NCI-H2107 treated with DMSO at 0.1 percent for 48 hours (cell line): ENCODE measurements at regions not wholly inside any gene's neighbourhood (a gene's known extent, or its start where the extent isn't known, plus 50 kb on each side); places are given as distances from the start of the nearest gene placed in this dataset.

Experiments
- DNase-seq: peaks from one replicate; lab custom pipeline; 2025; ENCODE audit not compliant: unreplicated experiment; lab: John Stamatoyannopoulos, UW

DNA sequence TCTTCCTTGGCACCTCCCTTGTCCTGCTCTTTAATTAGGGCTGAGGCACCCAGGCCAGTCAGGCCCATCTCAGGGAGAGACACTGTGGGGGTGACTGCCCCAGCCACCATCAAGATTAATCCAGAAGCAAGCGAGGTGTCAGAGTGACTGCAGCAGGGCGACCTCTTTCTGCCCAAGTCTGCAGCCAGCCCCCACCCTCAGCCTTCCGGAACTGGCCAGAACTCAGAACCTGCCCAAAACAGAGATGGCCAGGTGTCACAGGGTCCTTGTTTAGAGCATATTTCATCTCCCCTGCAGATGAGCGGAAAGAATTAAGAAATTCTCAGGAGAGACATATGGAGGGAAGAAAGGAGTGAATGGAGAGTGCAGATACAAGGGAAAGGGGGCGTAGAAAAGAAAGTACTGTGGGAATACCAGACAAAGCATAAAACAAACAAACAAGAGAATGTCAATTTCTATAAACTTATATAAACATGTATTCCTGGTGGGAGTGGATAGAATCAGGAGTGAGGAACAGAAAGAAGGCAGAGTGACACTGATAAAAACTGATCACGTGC lies 188.8 kb upstream of the NRP1 start:
- DNase-seq: no peak

DNA sequence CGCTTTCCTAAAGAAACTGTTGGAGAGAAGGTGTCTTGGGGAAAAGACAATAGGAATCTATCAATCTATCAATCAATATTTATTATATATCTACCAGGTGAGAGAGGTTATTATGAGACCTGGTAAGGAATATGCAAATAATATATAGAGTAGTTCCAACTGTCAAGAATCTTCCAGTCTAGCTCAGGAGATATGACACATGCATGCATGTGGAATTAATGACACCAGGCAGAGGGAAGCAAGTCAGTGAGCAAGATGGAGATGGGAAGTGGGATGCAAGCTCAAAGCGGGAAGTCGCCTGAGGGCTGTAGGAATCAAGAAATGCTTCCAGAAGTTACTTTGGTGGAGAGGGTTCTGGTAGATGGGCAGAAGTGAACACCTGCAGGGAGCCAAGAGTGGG lies 187.4 kb upstream of the NRP1 start:
- DNase-seq: no peak

DNA sequence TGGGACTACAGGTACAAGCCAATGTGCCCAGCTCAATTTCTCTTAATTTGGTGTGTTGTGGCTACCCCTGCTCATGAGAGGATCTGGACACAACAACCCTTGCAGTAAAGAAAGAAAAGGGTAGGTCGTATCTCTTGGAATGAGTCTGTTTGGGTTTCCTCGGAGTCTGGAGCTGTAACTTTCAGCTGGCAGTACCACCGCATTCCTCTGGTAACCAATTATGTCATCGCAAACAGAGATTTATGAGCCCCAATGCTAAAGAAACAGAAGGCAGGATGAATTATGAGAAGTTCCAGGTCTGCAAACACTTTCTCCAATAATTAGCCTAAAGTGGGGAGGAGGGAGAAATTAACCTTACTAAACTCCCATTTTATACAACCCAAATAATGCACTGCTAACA lies 186.6 kb upstream of the NRP1 start:
- no peak for DNase-seq

DNA sequence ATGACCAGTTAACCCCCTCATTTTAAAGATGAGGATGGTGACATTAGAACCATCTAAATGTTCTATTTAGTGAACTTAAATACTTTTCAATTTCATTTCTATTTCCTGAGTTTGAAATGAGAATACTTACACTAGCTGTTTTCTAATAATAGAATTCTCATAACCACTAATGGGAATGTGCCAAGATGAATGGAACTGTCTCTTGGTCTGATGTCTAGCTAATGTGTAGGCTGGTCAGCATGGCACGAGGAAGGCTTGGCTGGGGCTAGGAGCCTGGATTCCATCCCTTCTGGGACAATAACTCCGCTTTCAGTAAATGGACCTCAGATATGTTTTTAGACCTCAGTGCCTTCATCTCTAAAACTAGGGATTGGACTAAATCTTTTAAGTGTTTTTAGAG lies 185.8 kb upstream of the NRP1 start:
- DNase-seq: no peak

DNA sequence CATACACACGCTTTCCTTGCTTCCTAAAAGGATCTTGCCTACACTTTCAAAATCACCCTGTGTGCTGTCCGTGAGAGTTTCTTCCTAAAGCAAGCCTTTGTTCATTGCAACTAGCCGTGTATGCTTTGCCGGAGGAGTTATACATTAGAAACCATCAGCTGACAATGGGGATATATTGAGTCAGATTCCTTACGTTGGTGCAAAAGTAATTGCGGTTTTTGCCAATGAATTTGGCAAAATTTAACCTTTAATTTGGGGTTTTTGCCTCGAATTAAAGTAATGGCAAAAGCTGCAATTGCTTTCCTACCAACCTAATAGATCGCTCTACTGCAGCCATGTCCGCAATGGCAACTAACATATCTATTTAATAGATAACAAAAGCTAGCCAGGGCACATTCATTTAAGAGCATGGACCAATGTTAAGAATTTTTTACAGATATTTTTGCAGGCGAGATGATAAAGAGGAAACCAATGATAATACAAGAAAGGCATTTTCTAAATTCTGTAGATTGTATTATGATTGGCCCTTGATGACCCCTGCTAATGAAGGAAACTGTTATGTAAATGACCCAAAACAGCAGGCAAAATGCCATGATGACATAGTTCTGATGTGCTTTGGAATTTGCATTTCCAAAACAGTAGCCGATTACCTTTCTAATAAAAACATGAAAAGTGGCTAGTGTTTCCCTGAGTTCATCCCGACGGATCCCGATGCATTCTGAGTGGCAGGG lies 184.8 kb upstream of the NRP1 start:
- no peak for DNase-seq

DNA sequence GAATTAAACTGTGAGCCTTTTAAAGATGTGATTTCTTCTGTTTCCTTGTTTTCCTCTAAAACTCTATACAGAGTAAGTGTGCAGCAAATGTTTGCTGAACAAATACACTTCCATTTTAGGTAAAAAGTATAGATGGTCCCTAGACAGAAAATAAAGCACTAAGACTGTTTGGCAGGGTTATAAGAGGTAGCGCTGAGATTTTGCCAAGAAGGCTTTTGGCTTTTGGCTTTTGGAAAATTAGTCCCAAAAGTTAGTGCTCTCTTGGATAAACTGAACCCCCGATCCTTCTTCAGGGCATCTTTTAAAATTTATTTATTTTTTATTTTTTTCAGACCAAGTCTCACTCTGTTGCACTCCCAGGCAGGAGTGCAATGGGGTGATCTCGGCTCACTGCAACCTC lies 175.7 kb upstream of the NRP1 start:
- no peak for DNase-seq

DNA sequence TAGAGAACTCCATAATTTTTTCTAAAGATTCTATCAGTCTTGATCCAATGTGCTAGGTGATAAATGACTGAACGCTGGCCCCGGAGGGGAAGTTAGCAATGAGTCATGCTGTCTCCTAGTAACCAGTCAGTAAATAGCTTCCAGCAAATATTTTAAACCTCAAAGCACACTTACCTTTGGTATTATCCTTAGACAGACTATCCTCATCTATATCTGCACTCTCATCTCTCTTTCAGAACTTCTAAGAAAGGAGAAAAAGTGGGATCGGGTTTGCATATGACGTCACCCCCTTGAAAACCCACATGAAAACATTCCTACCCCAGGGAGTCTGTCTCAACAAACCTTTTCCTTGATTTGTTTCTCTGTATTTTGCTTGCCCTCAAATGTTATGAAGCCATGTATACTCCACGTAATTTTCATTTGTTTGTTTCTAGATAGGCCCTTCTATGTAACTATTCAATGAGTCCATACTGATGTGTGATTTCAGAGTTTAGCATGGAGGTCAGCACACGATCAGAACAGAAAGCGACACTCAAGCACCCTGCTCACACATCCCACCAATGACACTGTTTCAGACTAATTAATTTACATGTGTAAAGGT lies 174.9 kb upstream of the NRP1 start:
- DNase-seq: peak; percentile 68

DNA sequence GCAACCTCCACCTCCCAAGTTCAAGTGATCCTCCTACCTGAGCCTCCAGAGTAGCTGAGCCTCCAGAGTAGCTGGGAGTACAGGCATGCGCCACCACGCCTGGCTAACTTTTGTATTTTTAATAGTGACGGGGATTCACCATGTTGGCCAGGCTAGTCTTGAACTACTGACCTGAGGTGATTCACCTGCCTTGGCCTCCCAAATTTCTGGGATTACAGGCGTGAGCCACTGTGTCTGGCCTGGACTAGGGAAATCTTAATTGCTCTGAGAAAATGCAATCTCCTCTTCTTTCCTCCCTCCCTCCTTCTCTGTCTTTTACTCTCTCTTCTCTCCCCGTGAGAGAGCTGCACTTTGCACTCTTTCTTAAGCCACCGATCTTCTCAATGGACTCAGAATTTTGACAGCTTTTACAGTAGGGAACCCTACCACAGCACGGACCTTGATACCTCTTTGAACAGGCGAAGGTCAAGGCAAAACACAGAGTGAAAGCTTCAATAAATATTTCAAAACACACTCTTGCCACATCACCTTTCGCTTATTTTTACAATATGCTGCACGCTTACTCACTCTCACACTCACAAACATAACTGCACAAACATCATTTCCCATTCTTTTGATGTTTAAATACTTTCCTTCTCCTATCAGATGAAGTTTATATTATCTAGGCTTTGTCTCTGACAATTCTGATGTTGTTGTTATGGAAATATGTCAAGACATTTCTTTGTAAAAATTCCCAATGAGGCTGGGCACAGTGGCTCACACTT lies 173.4 kb upstream of the NRP1 start:
- DNase-seq: no peak

DNA sequence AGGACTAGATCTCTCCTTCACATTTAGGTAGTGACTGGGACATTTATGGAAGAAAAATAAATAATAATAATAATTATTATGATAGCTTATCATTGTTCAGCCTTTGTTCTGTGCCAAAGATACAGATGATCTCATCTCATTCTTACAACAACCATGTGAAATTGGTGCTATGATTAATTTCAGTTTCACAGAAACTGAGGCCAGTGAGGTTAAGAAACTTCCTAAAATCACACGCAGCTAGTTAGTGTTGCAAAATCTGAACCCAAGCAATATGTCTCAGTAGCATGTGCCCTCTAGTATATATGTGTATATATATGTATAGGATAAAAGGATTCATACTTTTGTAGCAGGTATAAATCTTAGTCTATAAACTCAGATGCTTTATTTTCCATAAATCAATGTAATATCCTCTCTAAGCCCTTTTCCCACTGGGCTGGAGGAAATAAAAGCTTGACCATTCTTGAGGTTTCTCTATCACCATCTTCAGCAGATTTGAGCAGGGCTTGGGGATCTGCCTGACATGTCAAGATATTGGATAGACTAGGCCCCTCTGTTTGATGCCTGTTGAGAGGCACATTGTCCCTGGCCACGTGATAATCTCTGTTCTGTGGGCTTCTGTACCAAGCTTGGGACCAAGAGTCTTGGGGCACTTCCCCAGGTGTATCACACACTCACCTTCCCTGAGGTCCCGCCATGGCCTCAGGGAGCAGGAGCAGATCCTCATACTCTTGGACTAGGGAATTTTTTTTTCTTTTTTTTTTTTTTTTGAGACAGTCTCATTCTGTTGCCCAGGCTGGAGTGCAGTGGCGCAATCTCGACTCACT lies 172.6 kb upstream of the NRP1 start:
- no peak for DNase-seq

DNA sequence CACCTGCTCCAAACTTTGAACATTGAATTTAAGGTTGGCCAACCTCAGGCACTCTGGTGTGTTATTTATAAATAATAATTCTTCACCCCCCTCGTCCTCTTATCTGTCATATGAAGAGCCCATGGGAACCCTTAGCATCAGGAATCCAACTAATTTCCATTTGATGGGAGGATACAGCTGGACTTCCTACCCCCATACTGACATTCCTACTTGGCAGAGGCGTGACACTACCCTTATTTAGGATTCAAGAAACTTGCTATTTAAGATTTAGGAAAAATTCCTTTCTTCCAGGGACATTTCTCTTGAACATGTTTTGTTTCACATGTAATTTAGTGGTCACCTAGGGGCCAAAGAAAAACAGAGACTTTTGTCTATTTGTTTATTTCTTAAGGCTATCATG lies 171.9 kb upstream of the NRP1 start:
- no peak for DNase-seq

DNA sequence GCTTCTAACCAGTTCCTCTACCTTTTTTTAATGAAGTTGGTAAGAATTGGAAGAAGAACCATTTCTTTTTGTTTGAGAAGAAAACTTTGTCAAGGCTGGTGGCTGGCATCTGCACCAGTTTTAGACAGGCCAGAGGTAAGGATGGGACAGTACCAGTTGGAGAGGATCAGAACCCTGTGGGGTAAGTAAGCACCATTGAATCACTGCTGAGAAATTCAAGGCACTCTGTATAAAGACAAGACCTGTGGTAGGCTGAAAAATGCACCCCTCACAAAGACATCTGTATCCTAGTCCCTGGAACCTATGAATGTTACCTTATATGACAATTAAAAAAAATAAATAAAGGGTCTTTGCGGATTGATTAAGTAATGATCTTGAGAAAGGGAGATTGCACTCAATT lies 166.7 kb upstream of the NRP1 start:
- DNase-seq: no peak

DNA sequence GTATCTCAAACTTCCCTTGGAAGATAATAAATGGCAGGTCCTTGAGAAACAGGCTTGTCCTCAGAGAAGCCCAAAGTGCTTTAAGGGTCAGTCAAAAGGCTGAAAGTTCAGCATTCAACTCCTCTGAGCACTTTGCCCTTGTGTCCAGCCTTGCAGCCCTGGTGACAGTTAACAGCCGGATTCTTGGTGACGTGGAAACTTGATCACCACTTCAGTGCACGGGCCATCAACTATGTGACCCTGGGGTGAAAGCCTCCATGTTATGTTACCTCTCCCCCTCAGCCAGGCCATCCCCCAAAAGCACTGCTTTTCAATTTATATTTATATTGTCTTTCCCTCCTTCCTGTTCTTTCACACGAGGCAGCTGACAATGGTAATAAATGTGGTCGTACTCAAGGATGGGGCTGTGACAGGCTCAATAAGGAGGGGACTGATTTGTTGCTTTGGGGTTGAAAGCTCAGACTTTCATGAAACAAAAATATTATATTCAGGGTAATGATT lies 164.0 kb upstream of the NRP1 start:
- DNase-seq: no peak

DNA sequence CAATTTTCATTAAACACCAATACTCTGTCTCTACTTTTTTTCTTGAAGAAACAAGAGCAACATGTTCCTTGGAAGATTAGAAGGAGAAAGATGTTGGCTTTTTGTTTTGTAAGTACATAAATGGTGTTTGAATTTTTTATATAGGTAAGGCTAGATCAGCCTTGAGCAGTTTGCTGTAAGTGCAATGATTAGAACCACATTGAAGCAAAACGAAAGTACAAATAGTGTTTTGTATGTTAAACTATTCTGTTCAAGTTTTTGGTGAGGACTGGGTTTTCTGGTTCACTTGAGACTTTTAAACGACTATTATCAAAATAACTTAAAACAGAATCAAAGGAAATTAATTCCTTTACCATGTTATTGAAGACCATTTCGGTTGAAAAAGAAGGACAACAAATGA lies 162.9 kb upstream of the NRP1 start:
- no peak for DNase-seq

DNA sequence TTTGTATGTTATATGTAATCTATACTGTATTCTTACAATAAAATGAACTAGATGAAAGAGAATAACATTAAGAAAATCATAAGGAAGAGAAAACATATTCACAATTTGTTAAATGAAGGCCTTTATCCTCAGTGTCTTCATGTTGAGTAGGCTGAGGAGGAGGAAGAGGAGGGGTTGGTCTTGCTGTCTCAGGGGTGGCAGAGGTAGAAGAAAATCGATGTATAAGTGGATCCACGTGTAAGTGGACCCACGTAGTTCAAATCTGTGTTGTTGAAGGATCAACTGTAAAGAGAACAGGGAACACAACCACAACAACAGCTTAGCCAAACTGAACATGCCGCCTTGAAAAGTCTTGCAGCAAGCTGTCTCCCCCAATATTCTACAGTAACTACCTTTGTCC lies 161.6 kb upstream of the NRP1 start:
- DNase-seq: no peak

DNA sequence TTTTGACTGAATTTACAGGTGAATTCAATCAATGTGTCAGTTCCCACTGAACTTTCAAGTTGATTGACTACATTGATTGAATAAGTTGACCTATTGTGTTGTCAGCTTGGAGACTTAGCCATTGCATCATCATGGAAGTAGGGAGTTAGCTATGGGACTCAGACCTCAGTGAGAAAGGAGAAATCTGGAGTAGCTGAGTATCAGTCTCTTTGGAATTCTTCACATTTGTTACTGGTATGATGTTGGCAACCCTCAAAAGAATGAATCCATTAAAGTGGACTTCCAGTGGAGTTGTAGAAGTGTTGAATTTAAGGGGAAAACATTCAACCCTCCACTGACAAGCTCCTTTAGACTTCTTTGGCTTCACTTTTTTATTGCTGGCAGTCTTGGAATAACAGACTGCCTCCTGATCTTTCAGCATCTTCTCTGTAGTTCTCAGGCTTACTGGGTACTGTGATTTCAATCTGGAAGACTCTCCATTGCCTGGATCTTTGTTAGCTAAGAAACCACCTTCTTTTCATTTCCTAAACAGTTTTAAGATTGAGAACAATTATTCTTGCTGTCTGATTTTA lies 160.3 kb upstream of the NRP1 start:
- no peak for DNase-seq

DNA sequence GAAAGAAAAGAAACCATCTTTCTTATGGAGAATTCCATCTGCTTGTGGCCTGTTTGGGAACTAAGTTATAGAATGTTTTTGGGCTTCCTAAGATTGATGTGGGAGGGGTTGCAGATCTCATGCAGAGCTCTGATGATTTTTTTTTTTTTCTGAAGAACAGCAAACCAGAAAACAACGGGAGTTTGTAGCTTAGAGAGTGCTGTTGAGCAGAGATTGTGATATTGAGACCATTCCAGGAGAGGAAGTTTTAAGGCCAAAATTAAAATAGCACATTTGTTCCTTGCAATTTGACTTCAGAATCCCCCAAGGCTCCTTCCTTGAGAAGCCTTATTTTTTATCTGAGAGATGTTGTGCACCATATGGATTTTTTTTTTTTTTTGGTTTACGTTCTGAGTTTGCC lies 159.5 kb upstream of the NRP1 start:
- DNase-seq: no peak

DNA sequence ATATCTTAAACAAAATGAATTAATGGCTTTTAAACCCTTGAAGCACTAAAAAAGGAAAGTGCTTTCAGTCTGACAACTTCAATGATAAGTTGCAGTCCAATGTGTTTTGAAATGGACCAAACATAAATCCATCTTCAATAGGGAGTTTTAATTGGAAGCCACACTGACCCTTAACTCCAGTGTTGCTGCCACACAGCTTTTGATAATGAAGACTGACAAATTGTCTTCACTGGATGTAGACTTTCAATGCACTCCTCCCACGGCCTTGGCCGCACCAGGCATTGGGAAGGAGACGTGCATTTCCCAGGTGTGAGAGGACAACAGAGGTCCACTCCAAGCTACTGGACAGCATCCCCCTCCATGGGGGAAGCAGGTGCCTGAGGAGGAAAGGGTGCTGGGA lies 159.0 kb upstream of the NRP1 start:
- no peak for DNase-seq

DNA sequence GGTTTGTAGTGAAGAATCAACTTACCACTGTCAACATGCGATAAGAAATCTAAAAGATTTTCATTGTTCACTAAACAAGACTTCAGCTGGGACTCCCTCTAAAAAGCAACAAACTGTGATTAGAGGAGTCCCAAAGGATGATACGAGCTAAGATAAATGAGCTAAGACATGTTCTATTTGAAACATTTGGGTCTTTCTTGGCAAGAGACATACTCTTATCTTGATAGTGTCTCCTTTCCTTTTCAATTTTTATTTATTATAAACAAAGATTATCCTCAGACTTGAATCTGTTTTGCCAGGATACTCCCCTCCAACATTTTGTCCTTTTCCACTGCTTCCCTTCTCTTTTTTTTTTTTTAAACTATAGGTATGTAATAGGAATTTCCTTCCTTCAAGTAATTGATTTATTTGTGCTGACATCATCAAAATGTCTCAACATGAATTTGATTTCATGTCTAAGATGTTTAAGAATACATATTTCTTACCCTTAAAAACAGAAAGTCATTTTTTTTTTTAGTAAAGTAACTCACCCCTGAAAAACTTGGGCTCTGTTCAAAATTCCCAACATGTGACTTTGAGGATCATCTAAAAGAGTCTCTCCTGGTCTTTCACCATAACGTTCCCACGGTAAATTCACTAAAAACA lies 158.4 kb upstream of the NRP1 start:
- DNase-seq: no peak

DNA sequence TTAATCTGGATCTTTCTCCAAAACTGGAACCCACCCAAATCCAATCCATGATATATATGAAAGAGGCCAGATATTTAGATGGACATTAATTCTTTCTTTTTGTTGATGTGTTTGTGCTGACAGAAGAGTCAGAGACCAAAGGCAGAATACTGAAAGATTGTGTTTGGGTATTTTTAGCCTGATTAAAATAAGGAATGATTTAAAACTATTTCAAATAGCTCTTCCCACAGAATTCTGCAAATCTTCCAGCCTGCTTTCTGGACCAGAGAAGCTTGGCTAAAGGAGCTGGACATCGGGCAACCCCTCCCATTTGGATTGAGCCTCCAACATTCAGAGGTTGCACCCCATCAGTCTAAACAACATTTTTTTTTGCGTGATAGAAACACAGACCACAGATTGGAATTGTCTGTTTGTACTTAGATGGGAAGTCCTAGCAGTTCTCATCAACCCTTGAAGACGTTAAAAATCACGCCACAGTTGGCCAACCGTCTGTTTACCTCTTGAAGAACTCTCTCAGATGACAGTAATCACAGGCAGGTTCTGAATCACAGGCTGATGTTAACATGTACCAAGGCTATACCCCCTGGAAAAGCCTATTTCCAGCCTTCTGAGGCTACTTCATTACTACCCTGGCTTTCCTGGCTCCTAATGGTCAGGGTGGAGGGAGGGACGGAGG lies 155.2 kb upstream of the NRP1 start:
- DNase-seq: no peak
